Dendritic cell treated with granulocyte-macrophage colony-stimulating factor and Interleukin-4, amounts not matched to agents 40 ng/mL and 50 ng/mL, for 4 days (primary cell): ENCODE measurements at regions not wholly inside any gene's neighbourhood (a gene's known extent, or its start where the extent isn't known, plus 50 kb on each side); places are given as distances from the start of the nearest gene placed in this dataset.

ENCODE experiments used
- H3K27ac Mint-ChIP-seq: one replicate; pipeline ENCODE4 v1.8.0; 2022; ENCODE audit warnings: mild to moderate bottlenecking, mixed read lengths
- H3K27me3 Mint-ChIP-seq: one replicate; pipeline ENCODE4 v1.8.0; 2022; ENCODE audit warnings: mild to moderate bottlenecking, mixed read lengths
- H3K36me3 Mint-ChIP-seq: one replicate; pipeline ENCODE4 v1.8.0; 2022; ENCODE audit warnings: low read depth, mixed read lengths
- H3K4me1 Mint-ChIP-seq: one replicate; pipeline ENCODE4 v1.8.0; 2022; ENCODE audit warnings: low read depth, mixed read lengths
- H3K4me3 Mint-ChIP-seq: one replicate; pipeline ENCODE4 v1.8.0; 2022; ENCODE audit warnings: mild to moderate bottlenecking, moderate library complexity, mixed read lengths
- H3K9me3 Mint-ChIP-seq: one replicate; pipeline ENCODE4 v1.8.0; 2022; ENCODE audit warnings: mixed read lengths
- intact Hi-C: fragments of 100-400 bp; cut with micrococcal nuclease; formaldehyde crosslinking; loops from one replicate; pipeline ENCODE4 v1.15.0; 2022

DNA sequence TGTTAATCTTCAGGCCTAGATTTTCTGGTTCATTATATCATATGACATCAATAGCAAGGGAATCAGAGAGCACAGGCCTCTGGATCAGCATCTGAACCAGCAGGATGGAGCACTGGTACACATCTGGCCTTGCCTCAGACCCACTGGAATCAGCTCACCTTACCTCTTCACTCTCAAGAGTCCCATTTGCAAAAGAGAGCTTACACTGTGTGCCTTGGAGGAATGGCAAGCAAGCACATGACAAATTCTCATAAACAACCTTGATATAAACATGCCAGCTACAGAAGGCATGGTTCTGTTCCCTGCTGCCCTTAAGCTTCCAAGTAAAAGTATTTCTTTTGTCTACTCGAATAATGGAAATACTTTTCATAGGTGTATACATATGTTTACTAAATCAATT lies 128.6 kb upstream of the CPM start:
- intact Hi-C loops: no loop called here
- H3K4me1 Mint-ChIP-seq: peaks cover 34% of the 10 kb centered on the region
- no peaks in the 10 kb centered on the region for H3K27me3 Mint-ChIP-seq
- H3K36me3 Mint-ChIP-seq: no peaks in the 10 kb centered on the region
- no peaks in the 10 kb centered on the region for H3K9me3 Mint-ChIP-seq
- H3K27ac Mint-ChIP-seq: peak overlapping the region; percentile 72
- H3K4me3 Mint-ChIP-seq: no peak overlapping the region

DNA sequence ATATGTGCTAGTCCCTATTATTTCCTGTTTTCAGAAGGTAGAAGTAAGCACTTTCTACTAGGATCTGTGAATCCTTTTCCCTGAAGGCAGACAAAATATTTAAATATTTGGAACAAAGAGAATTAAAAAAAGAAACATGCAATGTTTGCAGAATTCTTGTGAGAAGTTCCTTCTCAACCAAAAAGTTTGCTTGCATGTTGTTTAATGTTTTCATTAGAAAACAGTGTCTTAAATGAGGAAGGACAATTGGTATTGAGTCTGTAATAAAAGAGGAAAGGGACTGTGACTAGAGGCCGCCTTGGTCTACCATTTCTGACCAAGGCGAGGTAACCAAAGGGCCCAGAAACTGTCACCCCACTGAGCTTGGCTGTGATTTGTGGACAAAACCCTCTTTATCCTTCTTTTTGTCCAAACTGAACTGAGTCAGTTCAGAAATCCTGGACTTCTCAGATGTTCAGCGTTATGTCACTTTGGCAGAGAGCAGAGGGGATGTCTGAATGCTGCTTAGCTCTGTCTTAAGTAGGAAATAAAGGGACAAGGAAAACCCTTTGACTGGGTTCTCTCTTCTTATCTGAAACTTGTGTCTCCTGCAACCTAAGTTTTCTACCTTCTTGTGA lies 129.8 kb upstream of the CPM start:
- peaks cover 34% of the 10 kb centered on the region for H3K4me1 Mint-ChIP-seq
- no peaks in the 10 kb centered on the region for H3K27me3 Mint-ChIP-seq
- intact Hi-C loops: no loop called here
- no peaks in the 10 kb centered on the region for H3K36me3 Mint-ChIP-seq
- H3K27ac Mint-ChIP-seq: peak overlapping the region; percentile 72
- no peak overlapping the region for H3K4me3 Mint-ChIP-seq
- no peaks in the 10 kb centered on the region for H3K9me3 Mint-ChIP-seq

DNA sequence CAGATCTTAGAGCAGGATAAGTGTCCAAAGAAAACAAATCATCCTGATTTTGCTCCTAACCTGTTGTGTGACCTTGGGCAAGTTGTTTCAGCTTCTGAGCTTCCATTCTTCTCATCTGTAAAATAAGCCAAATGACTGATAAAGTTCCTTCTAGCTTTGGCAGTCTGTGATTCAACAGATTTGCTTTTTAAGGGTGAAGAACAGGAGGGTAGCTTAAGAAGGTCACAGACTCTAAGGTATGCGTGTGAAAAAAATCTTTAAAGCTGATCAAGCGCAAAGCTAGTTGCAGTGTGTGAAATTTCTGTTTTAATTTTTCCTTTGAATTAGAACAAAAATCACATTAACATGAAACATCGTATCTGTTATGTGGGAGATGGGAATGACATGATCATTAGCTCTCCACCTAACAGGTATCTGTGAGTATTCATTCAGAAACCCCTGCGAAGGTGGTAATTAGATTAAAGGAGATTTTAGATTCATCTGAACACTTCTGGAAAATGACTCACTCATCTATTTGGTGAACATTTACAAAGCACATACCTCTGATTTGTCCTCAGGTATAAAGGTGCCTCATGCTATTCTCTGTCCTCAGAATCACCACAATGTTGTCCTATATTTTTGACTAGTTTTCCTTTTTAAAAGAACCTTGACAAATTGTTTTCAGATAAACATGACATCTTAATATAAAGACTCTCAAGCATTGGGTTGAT lies 131.9 kb upstream of the CPM start:
- Mint-ChIP-seq H3K27me3 (no peaks in the 10 kb centered on the region), H3K9me3 (no peaks in the 10 kb centered on the region), H3K27ac (no peak overlapping the region), H3K36me3 (no peaks in the 10 kb centered on the region), H3K4me1 (peaks cover 28% of the 10 kb centered on the region), H3K4me3 (no peak overlapping the region)
- intact Hi-C loops: no loop called here

GRCh38 chr12:69065775-69066174 lies 132.8 kb upstream of the CPM start:
- H3K36me3 Mint-ChIP-seq: no peaks in the 10 kb centered on the region
- H3K9me3 Mint-ChIP-seq: no peaks in the 10 kb centered on the region
- no peak overlapping the region for H3K27ac Mint-ChIP-seq
- H3K4me1 Mint-ChIP-seq: peaks cover 28% of the 10 kb centered on the region
- intact Hi-C loops: no loop called here
- no peak overlapping the region for H3K4me3 Mint-ChIP-seq
- H3K27me3 Mint-ChIP-seq: no peaks in the 10 kb centered on the region

DNA sequence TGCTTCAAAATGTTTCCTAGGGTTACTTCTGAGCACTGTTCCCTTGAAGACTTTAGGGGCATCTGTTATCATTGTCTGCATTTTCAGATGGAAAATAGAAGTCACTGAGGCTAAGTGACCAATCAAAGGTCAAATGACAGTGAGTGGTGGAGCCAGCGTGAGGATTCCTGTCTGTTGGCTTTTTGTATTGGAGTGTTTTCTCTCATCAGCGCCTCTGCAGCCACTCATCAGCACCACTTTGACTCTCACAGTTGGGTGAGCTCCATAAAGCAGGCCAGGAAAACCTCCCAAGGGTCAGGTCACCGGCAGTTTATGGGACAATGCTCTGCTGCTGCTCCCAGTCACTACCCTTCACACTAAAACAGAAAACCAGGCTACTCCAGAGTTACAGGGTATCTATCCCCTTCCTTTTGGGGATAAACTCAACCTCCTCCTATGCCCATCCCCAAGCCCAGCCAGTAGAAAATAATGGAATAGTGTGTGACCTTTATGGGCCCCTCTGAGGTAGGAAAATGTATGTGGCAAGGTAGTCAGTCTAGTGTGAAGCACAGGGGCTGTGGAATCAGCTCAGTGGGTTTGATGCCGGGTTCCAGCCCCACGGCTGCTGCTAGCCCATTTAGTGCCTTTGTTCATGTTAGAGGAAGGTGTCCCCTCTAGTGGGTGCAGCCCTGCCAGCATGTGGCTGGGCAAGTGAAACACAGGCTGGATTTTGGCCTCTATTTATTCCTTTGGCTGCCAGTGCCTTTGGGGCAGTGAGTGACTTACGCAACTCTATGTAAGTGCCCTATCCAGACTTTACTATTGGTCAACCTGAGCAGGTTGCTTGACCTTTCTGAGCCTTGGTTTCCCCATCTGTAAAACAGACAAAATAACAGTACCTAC lies 133.8 kb upstream of the CPM start:
- no peak overlapping the region for H3K27ac Mint-ChIP-seq
- H3K4me1 Mint-ChIP-seq: peaks cover 23% of the 10 kb centered on the region
- no peak overlapping the region for H3K4me3 Mint-ChIP-seq
- H3K9me3 Mint-ChIP-seq: no peaks in the 10 kb centered on the region
- no peaks in the 10 kb centered on the region for H3K27me3 Mint-ChIP-seq
- H3K36me3 Mint-ChIP-seq: no peaks in the 10 kb centered on the region
- intact Hi-C loops: no loop called here

DNA sequence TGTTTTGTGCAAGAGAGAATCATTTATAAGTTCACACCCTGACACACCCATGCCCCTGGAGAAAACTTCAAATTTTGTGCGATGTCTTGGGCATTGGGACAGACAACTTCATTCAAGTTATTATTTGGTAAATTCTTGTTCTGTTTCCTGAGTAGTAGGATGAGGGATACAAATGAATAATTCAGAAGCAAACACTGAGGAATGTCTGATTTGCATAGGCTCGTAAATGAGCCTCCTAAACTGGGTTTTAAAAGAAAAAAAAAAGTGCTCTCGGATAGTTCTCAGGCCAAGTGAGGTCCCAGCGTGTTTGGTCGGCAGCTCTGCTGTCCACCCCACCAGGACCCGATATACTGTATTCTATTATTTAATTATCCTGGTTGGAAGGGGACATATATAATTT lies 134.7 kb upstream of the CPM start:
- H3K4me1 Mint-ChIP-seq: peaks cover 16% of the 10 kb centered on the region
- intact Hi-C loops: no loop called here
- H3K4me3 Mint-ChIP-seq: no peak overlapping the region
- peaks cover 1% of the 10 kb centered on the region for H3K27me3 Mint-ChIP-seq
- no peaks in the 10 kb centered on the region for H3K36me3 Mint-ChIP-seq
- H3K27ac Mint-ChIP-seq: no peak overlapping the region
- no peaks in the 10 kb centered on the region for H3K9me3 Mint-ChIP-seq

DNA sequence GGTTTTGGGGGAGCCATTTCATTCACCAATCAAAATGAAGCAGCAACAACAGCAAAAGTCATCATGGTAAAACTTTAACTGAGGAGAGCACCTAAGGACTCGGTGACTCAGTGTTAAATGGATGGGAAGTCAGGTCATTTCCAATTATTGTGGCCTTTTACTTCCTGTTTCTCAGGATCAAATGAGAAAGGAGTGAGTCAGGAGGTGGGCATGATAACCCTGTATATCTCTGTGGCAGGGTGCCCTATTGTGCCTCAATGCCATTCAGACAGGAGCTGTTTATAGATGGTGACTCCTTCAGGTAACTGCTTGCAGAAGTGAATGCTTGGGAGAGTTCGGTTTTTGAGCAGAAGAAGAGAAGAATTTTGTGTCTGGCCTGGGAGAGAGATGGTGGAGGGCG lies 135.5 kb upstream of the CPM start:
- Mint-ChIP-seq H3K27me3 (peaks cover 1% of the 10 kb centered on the region), H3K36me3 (no peaks in the 10 kb centered on the region), H3K4me3 (no peak overlapping the region), H3K4me1 (peaks cover 12% of the 10 kb centered on the region), H3K9me3 (no peaks in the 10 kb centered on the region), H3K27ac (no peak overlapping the region)
- intact Hi-C loops: no loop called here

- Mint-ChIP-seq H3K4me1 (peaks cover 12% of the 10 kb centered on the region), H3K9me3 (no peaks in the 10 kb centered on the region), H3K36me3 (no peaks in the 10 kb centered on the region), H3K27me3 (peaks cover 1% of the 10 kb centered on the region), H3K4me3 (no peak overlapping the region), H3K27ac (no peak overlapping the region)
- intact Hi-C loops: no loop called here
These were observed 136.5 kb upstream of the CPM start for GRCh38 chr12:69069479-69069878.

DNA sequence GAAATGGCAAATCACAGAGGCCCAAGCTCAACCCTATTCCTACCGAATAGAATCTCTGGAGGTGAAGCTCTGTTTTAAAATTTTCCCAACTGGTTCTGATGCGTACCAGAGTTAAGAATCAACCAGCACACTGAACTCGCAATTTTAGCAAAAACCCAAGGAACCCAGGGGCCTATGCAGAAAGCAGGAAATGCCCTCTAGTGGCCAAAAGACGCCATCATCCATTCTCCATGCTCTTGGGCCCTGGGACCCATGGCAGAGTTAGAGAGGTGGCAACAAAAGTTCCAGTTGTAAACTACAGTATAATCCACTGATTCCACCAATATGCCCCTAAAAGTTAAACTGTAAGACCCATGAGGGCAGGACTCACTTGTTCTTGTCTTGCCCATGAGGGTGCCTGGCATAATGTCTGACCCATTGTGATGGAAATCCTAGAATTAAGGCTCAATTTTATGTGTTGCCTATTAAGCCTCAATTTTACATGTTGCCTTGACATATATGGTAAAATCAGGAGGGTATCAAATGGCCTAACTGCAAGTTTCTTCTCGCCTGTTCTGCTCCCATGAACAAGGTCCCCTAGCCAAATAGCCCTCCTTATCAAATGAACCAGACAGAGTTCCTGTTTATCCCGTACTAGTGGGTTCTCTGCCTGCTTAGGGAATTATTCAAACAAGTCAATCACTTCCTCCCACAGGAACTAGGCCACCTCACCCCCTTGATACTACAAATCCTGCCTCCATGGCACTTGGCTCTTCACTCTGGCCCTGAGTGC lies 137.5 kb upstream of the CPM start:
- Mint-ChIP-seq H3K27ac (peak overlapping the region; percentile 23), H3K4me1 (peaks cover 12% of the 10 kb centered on the region), H3K9me3 (no peaks in the 10 kb centered on the region), H3K27me3 (peaks cover 1% of the 10 kb centered on the region), H3K4me3 (no peak overlapping the region), H3K36me3 (no peaks in the 10 kb centered on the region)
- intact Hi-C loops: loop anchor here (1.0 to 2.0 kb wide), 3 partner anchors 64 to 206 kb away; no protein-coding TSS in a partner anchor

DNA sequence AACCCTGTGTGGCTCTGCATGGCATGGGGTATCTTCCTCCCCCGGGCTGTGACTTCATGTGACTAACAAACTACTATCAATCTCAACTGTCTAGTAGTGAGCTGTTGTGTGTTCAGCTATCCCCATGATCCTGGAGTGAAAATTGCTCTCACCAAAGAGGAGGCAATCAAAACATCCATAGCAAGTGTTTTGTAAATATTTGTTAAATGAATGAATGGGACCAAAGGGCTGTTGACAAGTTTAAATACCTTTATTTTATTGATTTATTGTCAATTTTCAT lies 138.1 kb upstream of the CPM start:
- Mint-ChIP-seq H3K27ac (peak overlapping the region; percentile 23), H3K4me3 (no peak overlapping the region), H3K36me3 (no peaks in the 10 kb centered on the region), H3K4me1 (peaks cover 12% of the 10 kb centered on the region), H3K27me3 (peaks cover 1% of the 10 kb centered on the region), H3K9me3 (no peaks in the 10 kb centered on the region)
- intact Hi-C loops: loop anchor here (2.0 kb wide), 1 partner anchor 64 kb away; no protein-coding TSS in a partner anchor

- no peak overlapping the region for H3K4me3 Mint-ChIP-seq
- intact Hi-C loops: no loop called here
- H3K9me3 Mint-ChIP-seq: no peaks in the 10 kb centered on the region
- peaks cover 1% of the 10 kb centered on the region for H3K27me3 Mint-ChIP-seq
- H3K36me3 Mint-ChIP-seq: no peaks in the 10 kb centered on the region
- peaks cover 12% of the 10 kb centered on the region for H3K4me1 Mint-ChIP-seq
- H3K27ac Mint-ChIP-seq: no peak overlapping the region
These were observed 140.1 kb upstream of the CPM start for GRCh38 chr12:69073035-69073434.

GRCh38 chr12:69074556-69075349 lies 141.8 kb upstream of the CPM start:
- Mint-ChIP-seq H3K4me3 (no peak overlapping the region), H3K9me3 (no peaks in the 10 kb centered on the region), H3K27ac (no peak overlapping the region), H3K27me3 (peaks cover 1% of the 10 kb centered on the region), H3K4me1 (peaks cover 6% of the 10 kb centered on the region), H3K36me3 (no peaks in the 10 kb centered on the region)
- intact Hi-C loops: no loop called here

- Mint-ChIP-seq H3K36me3 (no peaks in the 10 kb centered on the region), H3K4me3 (no peak overlapping the region), H3K27ac (no peak overlapping the region), H3K4me1 (peaks cover 6% of the 10 kb centered on the region), H3K9me3 (no peaks in the 10 kb centered on the region), H3K27me3 (peaks cover 1% of the 10 kb centered on the region)
- intact Hi-C loops: no loop called here
These were observed 150.7 kb upstream of the CPM start for GRCh38 chr12:69083689-69084088.
